ENCODE measurements at regions not wholly inside any gene's neighbourhood (a gene's known extent, or its start where the extent isn't known, plus 50 kb on each side); places are given as distances from the start of the nearest gene placed in this dataset.

- ATAC-seq (no peak), DNase-seq (no peak)
- Histone ChIP-seq H3K9me3 (no peaks in the 10 kb centered on the region), H3K27me3 (ENCODE audit: insufficient read depth in 3 of 3, low read length in 2 of 3) (peaks cover 0 to 3% (median 0%) of the 10 kb centered on the region in 3 donors), H3K36me3 (ENCODE audit: insufficient read depth in 1 of 2, low read depth in 1 of 2) (no peaks in the 10 kb centered on the region), H3K4me3 (no peak overlapping the region), H3K4me1 (no peaks in the 10 kb centered on the region), H3K27ac (no peak overlapping the region)
- intact Hi-C loops (cut with DNase I) = no loop called here
- no peak for TF ChIP-seq CTCF (IDR thresholded peaks at IDR 0.05)
Measured at GRCh38 chr12:39048395-39048794, 143.0 kb upstream of the CPNE8 start.

GRCh38 chr12:39047539-39048262 lies 142.3 kb upstream of the CPNE8 start:
- Histone ChIP-seq H3K27me3 (ENCODE audit: insufficient read depth in 3 of 3, low read length in 2 of 3) (peaks cover 0 to 3% (median 0%) of the 10 kb centered on the region in 3 donors), H3K4me1 (no peaks in the 10 kb centered on the region), H3K9me3 (no peaks in the 10 kb centered on the region), H3K27ac (no peak overlapping the region), H3K36me3 (ENCODE audit: insufficient read depth in 1 of 2, low read depth in 1 of 2) (no peaks in the 10 kb centered on the region), H3K4me3 (no peak overlapping the region)
- no peak for ATAC-seq
- no peak for DNase-seq
- no peak for TF ChIP-seq CTCF (IDR thresholded peaks at IDR 0.05)
- 41 to 50% (median 46%) methylated on average over 8 of the region's 8 CpGs for whole genome bisulfite sequencing, 3 donors
- intact Hi-C loops (cut with DNase I) = no loop called here

DNA sequence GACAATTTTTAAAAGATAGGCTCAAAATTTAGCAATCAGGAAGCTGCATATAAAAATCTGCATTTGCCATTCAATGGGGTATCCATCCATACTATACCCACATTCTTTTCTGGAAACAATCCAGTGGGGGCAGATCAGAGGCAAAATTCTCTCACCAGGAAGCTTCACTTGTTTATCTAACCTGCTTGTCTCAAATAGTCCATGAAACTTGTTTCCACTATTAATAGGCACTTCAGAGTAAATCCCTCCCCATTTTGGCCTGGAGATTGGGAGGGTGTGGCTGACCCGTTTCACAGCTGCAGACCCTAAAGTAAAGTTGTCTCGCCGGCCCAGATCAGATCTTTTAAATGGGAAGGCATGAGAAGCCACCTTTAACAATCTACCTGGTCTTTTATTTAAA lies 139.4 kb upstream of the CPNE8 start:
- no peak for TF ChIP-seq CTCF (IDR thresholded peaks at IDR 0.05)
- intact Hi-C loops (cut with DNase I) = no loop called here
- Histone ChIP-seq H3K27ac (no peak overlapping the region), H3K4me3 (no peak overlapping the region), H3K36me3 (ENCODE audit: insufficient read depth in 1 of 2, low read depth in 1 of 2) (no peaks in the 10 kb centered on the region), H3K4me1 (no peaks in the 10 kb centered on the region), H3K9me3 (no peaks in the 10 kb centered on the region), H3K27me3 (ENCODE audit: insufficient read depth in 3 of 3, low read length in 2 of 3) (peaks cover 0 to 3% (median 0%) of the 10 kb centered on the region in 3 donors)
- ATAC-seq (no peak), DNase-seq (no peak)
- 31 to 37% (median 34%) methylated on average over 3 of the region's 3 CpGs for WGBS, 3 donors

- DNase-seq (no peak), ATAC-seq (no peak)
- Histone ChIP-seq H3K9me3 (no peaks in the 10 kb centered on the region), H3K4me3 (no peak overlapping the region), H3K27ac (no peak overlapping the region), H3K27me3 (ENCODE audit: insufficient read depth in 3 of 3, low read length in 2 of 3) (peaks cover 0 to 3% (median 0%) of the 10 kb centered on the region in 3 donors), H3K4me1 (no peaks in the 10 kb centered on the region), H3K36me3 (ENCODE audit: insufficient read depth in 1 of 2, low read depth in 1 of 2) (no peaks in the 10 kb centered on the region)
- intact Hi-C loops (cut with DNase I) = no loop called here
- TF ChIP-seq CTCF (IDR thresholded peaks at IDR 0.05) = no peak
- 34 to 36% (median 35%) methylated on average over 2 of the region's 2 CpGs for WGBS, 3 donors
Measured at GRCh38 chr12:39043424-39043822, 138.0 kb upstream of the CPNE8 start.

GRCh38 chr12:39040275-39040674 lies 134.9 kb upstream of the CPNE8 start:
- DNase-seq = no peak
- H3K4me1 ChIP-seq = no peaks in the 10 kb centered on the region
- intact Hi-C loops (cut with DNase I) = no loop called here
- no peak for ATAC-seq
- WGBS, 3 donors = 67 to 82% (median 68%) methylated on average over 2 of the region's 2 CpGs
- no peak overlapping the region for H3K4me3 ChIP-seq
- no peaks in the 10 kb centered on the region for H3K9me3 ChIP-seq
- H3K27me3 ChIP-seq (ENCODE audit: insufficient read depth in 3 of 3, low read length in 2 of 3) = peaks cover 0 to 3% (median 0%) of the 10 kb centered on the region in 3 donors
- no peaks in the 10 kb centered on the region for H3K36me3 ChIP-seq (ENCODE audit: insufficient read depth in 1 of 2, low read depth in 1 of 2)
- H3K27ac ChIP-seq = no peak overlapping the region
- no peak for TF ChIP-seq CTCF (IDR thresholded peaks at IDR 0.05)

Data from psoas muscle (tissue), 7 donors.